ENCODE measurements at regions not wholly inside any gene's neighbourhood (a gene's known extent, or its start where the extent isn't known, plus 50 kb on each side); places are given as distances from the start of the nearest gene placed in this dataset.

GRCh38 chr4:151486168-151486567, 77.2 kb downstream of the FHIP1A start:
- TF ChIP-seq CTCF (IDR thresholded peaks at IDR 0.05 in 8 of 11, conservative IDR thresholded peaks at IDR 0.05 in 3 of 11) (no peak), POLR2AphosphoS5 (IDR thresholded peaks at IDR 0.05) (no peak), POLR2A (IDR thresholded peaks at IDR 0.05) (no peak)
